Gastrocnemius medialis (tissue), 4 donors: ENCODE measurements at regions not wholly inside any gene's neighbourhood (a gene's known extent, or its start where the extent isn't known, plus 50 kb on each side); places are given as distances from the start of the nearest gene placed in this dataset.
"Not testable (repeated sequence)": the region's sequence is repeated elsewhere in the genome, so short reads cannot be mapped to it uniquely, and the experiment has no call there.

Experiments
- ATAC-seq, 2 donors: fragments of 150-250 bp; one replicate each; pipeline ENCODE4 v1.9.1; 2016
- DNase-seq, 2 donors: peaks; one replicate each; pipeline ENCODE4 v3.0.0-alpha.2; 2019
- H3K27ac ChIP-seq, 4 donors: fragments of 200-600 bp; sonication (generic); 1 replicate in 1 of 4; 2 replicates in 3 of 4; pipeline ENCODE4 v1.5.1; 2016 to 2018; ENCODE audit warnings: mild to moderate bottlenecking in 2 of 4, moderate library complexity in 1 of 4
- H3K27me3 ChIP-seq, 3 donors: fragments of 200-600 bp; sonication (generic) in 2 of 3; 1 replicate in 1 of 3; 2 replicates in 2 of 3; pipeline versions ENCODE4 v1.5.1 to v1.6.0; 2016 to 2019; ENCODE audit warnings: mild to moderate bottlenecking in 1 of 3, moderate library complexity in 1 of 3
- H3K36me3 ChIP-seq, 2 donors: fragments of 200-600 bp; sonication (generic) in 1 of 2; one replicate each; pipeline ENCODE4 v1.5.1; 2017 to 2018
- H3K4me1 ChIP-seq, 2 donors: fragments of 200-600 bp; sonication (generic) in 1 of 2; one replicate each; pipeline ENCODE4 v1.5.1; 2016 to 2017; ENCODE audit warnings: mild to moderate bottlenecking in 2 of 2
- H3K4me3 ChIP-seq, 4 donors: fragments of 200-600 bp; sonication (generic) in 3 of 4; 1 replicate in 1 of 4; 2 replicates in 3 of 4; pipeline ENCODE4 v1.5.1; 2016 to 2019; ENCODE audit warnings: mild to moderate bottlenecking in 2 of 4
- H3K9me3 ChIP-seq, 3 donors: fragments of 200-600 bp; sonication (generic) in 2 of 3; 1 replicate in 1 of 3; 2 replicates in 2 of 3; pipeline ENCODE4 v1.5.1; 2016 to 2019
- in situ Hi-C, 4 donors: fragments of 200-750 bp; cut with MboI; loops; one replicate each; pipeline versions ENCODE4 v1.15.0 to v1.8.0; 2017; ENCODE audit warnings: low sequenced_read_pairs in 4 of 4
- intact Hi-C: fragments of 100-400 bp; cut with DNase I; formaldehyde crosslinking; loops from one replicate; pipeline ENCODE4 v1.15.1; 2023; ENCODE audit warnings: low total_unique reads
- TF ChIP-seq, protein P1 (sequence below), 5 experiments: fragments of 450-650 bp in 3 of 5; fragments of 200-600 bp in 2 of 5; sonication (generic) in 2 of 5; IDR thresholded peaks in 4 of 5; conservative IDR thresholded peaks in 1 of 5; 1 replicate in 4 of 5; 2 replicates in 1 of 5; pipeline ENCODE4 v1.5.1; 2016 to 2019; ENCODE audit warnings: antibody characterized with exemption in 5 of 5, mild to moderate bottlenecking in 3 of 5, moderate library complexity in 3 of 5

DNA sequence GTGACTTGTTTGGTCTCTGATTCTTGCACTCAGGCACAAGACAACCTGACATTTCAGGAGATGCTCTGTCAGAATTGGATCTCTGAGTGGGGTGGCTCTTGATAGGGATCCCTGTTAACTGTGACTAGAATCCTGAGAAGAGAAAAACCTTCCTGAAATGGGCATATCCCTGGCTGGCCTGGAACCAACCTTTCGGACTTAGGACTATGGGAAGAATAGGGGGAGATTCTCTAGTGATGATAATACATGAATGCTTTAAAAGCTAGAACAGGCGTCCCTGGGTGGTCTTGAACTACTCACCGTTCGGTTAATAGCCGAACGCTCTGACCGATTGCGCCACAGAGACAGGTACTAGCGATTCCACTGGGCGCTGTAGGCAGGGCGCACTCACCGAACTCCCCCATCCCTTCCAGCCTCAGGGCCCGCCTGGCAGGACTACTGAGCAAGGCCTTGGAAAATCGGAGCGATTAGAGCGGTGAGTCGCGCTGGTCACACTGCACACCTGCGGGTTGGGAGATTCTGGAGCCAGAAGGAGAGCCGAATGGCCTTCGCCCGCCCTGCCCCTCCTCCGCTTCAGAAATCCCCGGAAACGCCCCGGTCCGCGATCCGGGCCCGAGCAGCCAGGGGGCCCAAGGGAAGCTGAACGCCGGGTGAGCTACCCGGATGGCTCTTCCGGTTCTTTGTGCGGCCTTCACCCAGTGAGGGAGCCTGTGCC, 257.6 kb upstream of the NOTCH2NLA start:
- H3K27me3 ChIP-seq, H3K36me3 ChIP-seq, in situ Hi-C loops, H3K4me1 ChIP-seq, H3K27ac ChIP-seq, H3K9me3 ChIP-seq, DNase-seq, intact Hi-C loops: not testable (repeated sequence)
- peak in 1 of 2 donors; percentile 36 for ATAC-seq
- peak overlapping the region in 3 of 4 donors; percentile 9 to 36 (median 22) for H3K4me3 ChIP-seq

DNA sequence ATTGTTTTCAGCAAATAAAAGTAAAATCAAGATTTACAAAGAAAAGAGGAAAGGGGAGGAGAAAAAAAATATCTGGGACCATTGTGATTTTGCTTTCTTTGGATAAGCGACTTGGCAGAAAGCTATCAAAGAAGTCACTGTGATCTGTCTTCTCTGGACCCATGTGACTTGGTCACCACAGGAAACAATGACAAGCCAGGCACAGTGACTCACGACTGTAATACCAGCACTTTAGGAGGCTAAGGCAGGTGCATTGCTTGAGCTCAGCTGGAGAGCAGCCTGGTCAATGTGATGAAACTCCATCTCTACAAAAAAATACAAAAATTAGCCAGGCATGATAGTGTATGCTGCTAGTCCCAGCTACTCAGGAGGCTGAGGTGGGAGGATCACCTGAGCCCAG, 255.4 kb upstream of the NOTCH2NLA start:
- H3K4me3 ChIP-seq, H3K9me3 ChIP-seq, DNase-seq, H3K27me3 ChIP-seq, intact Hi-C loops, ATAC-seq, H3K4me1 ChIP-seq, in situ Hi-C loops, H3K36me3 ChIP-seq, H3K27ac ChIP-seq: not testable (repeated sequence)

DNA sequence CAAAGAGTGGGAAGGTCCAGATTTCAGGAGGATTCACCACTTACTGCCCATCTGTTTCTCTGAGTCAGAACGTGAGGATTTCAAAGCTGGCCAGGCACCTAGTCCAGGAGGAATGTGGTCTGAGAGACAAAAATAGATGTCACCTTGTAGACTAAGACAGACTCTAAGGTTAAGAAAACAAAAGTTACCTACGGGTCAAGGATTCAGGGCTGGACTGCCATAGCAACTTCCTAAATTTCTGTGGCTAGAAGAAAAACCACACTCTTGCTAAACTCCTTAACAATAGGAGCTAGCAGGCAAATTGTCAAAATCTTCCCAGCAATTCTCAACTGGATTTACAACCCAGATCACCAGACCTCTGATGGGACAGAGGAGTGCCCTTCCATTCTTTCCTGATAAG, 250.4 kb upstream of the NOTCH2NLA start:
- H3K4me3 ChIP-seq, DNase-seq, H3K27ac ChIP-seq, H3K9me3 ChIP-seq, H3K4me1 ChIP-seq, H3K36me3 ChIP-seq, in situ Hi-C loops, ATAC-seq, intact Hi-C loops, H3K27me3 ChIP-seq: not testable (repeated sequence)

DNA sequence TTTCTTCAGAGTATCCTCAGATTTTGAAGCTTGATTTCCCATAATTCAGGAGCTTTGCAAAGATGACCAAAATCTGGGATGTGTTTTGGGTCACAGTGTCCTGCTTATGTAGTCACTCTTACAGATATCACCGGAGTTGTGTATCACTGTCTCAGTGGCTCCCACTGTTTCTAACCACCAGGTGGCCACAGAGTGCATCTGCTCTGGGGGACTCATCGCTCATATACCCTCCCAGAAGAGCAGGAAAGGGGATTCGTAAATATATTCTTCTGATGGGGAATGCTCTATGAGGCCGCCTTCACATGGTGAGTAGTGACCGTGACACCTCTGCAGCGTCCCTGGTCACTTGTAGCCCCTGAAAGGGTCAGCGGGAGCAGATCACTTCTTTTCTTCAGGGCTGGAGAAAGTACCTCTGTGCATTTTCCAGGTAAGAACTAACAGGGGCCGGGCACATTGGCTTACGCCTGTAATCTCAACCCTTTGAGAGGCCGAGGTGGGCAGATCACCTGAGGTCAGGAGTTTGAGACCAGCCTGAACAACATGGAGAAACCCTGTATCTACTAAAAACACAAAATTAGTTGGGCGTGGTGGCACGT, 249.4 kb upstream of the NOTCH2NLA start:
- in situ Hi-C loops, H3K4me3 ChIP-seq, DNase-seq, intact Hi-C loops, H3K9me3 ChIP-seq, H3K4me1 ChIP-seq, H3K27ac ChIP-seq, H3K27me3 ChIP-seq, H3K36me3 ChIP-seq: not testable (repeated sequence)
- TF ChIP-seq, protein P1, sequence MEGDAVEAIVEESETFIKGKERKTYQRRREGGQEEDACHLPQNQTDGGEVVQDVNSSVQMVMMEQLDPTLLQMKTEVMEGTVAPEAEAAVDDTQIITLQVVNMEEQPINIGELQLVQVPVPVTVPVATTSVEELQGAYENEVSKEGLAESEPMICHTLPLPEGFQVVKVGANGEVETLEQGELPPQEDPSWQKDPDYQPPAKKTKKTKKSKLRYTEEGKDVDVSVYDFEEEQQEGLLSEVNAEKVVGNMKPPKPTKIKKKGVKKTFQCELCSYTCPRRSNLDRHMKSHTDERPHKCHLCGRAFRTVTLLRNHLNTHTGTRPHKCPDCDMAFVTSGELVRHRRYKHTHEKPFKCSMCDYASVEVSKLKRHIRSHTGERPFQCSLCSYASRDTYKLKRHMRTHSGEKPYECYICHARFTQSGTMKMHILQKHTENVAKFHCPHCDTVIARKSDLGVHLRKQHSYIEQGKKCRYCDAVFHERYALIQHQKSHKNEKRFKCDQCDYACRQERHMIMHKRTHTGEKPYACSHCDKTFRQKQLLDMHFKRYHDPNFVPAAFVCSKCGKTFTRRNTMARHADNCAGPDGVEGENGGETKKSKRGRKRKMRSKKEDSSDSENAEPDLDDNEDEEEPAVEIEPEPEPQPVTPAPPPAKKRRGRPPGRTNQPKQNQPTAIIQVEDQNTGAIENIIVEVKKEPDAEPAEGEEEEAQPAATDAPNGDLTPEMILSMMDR (IDR thresholded peaks at IDR 0.05 in 4 of 5, conservative IDR thresholded peaks at IDR 0.05 in 1 of 5) = peak in 4 of 5 experiments; percentile 21 to 49 (median 32)
- ATAC-seq = peak in 1 of 2 donors; percentile 30

DNA sequence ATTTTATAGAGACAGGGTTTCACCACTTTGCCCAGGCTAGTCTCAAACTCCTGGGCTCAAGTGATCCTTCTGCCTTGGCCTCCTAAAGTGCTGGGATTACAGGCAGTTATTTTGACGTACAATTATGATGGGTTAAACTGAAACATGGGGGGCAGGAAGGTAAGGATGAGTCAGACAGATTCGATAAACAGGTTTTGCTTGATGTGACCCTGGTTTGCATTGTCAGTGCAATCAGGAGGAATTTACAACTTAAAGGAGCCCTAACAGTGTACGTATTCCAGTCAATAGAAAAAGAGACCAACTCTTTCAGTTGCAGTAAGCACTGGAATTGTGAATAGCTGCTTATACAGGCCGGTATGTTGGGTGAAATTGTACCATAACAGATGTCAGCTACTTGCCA, 246.3 kb upstream of the NOTCH2NLA start:
- intact Hi-C loops, in situ Hi-C loops: not testable (repeated sequence)

DNA sequence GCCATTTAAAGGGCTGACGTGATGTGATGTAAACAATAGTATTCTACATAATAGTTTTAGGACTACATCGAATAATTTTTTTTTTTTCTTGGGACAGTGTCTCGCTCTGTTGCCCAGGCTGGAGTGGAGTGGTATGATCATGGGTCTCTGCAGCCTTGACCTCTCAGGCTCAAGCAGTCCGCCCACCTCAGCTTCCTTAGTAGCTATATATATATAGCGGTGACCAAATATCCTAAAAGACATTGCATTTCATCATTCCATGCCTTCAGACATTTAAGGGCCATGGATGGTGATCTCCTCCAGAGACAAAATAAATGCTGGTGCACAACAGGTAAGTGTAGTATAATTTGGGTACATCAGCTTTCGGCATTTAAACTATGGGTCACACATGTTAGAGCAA, 245.4 kb upstream of the NOTCH2NLA start:
- H3K9me3 ChIP-seq, H3K36me3 ChIP-seq, ATAC-seq, in situ Hi-C loops, H3K4me3 ChIP-seq, H3K27ac ChIP-seq, H3K4me1 ChIP-seq, H3K27me3 ChIP-seq, DNase-seq, intact Hi-C loops: not testable (repeated sequence)

More for the DNA sequence above, 246.3 kb upstream of the NOTCH2NLA start:
- DNase-seq, H3K36me3 ChIP-seq, H3K4me1 ChIP-seq, H3K27me3 ChIP-seq, H3K9me3 ChIP-seq, H3K27ac ChIP-seq, H3K4me3 ChIP-seq, ATAC-seq: not testable (repeated sequence)

DNA sequence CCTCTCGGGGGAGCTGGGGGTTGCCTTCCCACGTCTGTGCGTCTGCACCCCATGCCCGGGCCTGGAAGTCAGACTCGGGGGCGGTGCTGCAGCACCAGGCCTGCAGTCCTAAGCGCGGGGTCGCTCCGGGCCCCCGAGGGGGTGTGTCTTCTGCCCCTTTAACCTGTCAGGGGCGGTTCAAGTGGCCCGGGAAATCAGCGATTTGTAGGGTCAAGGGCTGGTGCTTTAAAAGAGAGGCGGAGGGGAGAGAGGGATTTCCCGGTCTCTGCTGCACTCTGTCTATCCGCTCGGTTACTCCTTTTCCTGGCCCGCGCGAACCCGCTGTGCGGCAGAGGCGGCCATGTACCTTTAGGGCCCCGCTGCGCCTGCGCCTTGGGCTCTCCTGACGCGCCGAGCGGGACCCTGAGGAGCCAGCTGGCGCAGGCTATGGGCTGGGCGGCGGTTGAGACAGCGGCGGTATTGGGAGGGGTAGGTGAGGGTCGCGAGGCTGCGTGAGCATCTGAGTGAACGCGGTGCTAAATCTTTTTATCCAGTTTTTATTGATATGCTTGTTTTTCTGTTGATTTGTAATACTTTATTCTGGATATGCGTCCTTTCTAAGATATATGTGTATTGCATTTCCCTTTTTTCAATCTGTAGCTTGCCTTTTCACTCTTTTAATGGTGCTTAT, 243.5 kb upstream of the NOTCH2NLA start:
- peak overlapping the region; percentile 44 to 70 (median 52) for H3K4me3 ChIP-seq
- peak overlapping the region in 2 of 4 donors; percentile 20 to 44 for H3K27ac ChIP-seq
- H3K36me3 ChIP-seq, H3K4me1 ChIP-seq, intact Hi-C loops, H3K9me3 ChIP-seq, in situ Hi-C loops, H3K27me3 ChIP-seq: not testable (repeated sequence)
- ATAC-seq (peak in 1 of 2 donors; percentile 75), DNase-seq (peak; percentile 14 to 55)

DNA sequence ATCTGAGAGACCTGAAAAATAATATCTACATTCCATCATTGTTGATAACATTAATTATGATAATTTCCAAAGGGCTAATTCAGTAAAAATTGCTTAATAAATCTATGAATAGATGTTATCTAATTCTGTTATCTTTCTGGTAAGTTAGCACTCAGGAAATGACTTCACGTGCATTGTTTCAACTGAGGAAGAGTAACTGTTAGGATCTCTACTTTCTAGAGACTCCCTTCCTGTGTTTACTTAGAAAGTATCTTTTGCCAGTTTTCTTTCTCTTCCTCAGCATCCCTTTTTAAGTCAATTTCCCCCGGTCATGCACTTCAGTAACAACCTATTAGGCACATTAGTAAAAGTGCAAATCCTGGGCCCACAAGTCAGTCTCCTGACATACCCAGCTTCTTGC, 231.1 kb upstream of the NOTCH2NLA start:
- DNase-seq, H3K4me3 ChIP-seq, H3K27me3 ChIP-seq, in situ Hi-C loops, ATAC-seq, H3K9me3 ChIP-seq, H3K27ac ChIP-seq, H3K36me3 ChIP-seq, intact Hi-C loops, H3K4me1 ChIP-seq: not testable (repeated sequence)

DNA sequence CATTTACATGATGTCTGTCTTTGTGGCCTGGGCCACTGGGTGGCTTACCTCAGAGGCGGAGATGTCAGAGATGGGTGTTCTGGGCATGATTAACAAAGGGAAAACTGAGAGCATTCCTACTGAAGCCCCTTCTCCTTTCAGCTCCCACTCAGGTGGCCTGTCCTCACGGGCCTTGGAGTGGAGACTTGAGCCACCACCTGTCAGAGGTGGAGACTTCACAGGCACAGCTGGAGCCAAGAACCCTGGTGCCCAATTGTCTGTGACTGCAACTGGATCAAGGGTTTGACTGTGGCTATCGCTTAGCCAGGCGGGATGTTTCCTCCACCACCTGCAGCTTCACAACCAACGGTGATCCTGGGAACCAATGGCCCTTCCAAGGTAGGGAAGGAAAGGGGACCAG, 230.5 kb upstream of the NOTCH2NLA start:
- DNase-seq, intact Hi-C loops, H3K4me3 ChIP-seq, H3K27ac ChIP-seq, H3K36me3 ChIP-seq, ATAC-seq, H3K27me3 ChIP-seq, H3K9me3 ChIP-seq, H3K4me1 ChIP-seq, in situ Hi-C loops: not testable (repeated sequence)

DNA sequence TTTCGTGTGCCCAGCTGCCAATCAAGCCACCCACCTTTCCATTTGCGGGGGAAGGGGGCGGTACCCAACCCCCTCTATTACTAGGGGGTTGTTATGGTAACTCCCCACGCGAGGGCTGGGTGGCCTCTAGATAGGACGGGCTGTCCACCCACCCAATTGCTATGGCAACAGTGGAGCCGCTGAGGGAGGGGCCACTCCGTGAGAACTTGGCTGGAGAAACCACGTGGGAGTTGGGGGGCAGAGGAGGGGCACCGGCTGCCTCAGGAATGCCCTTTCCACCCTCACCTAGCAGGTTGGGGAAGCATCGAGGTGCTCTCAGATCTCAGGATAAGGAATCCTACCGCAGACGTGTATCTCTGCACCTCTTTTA, 220.0 kb upstream of the NOTCH2NLA start:
- H3K4me3 ChIP-seq, in situ Hi-C loops, H3K36me3 ChIP-seq, H3K9me3 ChIP-seq, H3K27ac ChIP-seq, H3K4me1 ChIP-seq, intact Hi-C loops, ATAC-seq, H3K27me3 ChIP-seq, DNase-seq: not testable (repeated sequence)
